ENCODE measurements at regions not wholly inside any gene's neighbourhood (a gene's known extent, or its start where the extent isn't known, plus 50 kb on each side); places are given as distances from the start of the nearest gene placed in this dataset.

DNA sequence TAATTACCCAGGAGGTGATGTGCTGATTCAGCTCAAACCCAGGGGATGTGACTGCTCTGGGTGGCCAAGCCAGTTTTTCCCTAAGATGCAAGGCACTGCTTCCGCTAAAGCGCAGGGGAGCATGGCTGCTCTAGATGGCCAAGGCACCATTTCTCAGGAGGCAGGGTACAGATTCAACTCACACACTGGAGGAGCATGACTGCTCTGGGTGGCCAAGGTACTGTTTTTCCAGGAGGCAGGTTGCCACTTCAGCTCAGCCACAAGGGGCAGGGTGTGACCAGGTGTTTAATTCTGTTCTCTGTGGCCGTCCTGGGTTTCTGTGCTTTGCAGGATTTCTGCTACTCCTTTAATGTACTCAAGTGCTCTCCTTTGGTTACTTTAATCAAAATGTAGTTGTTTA is 659.3 kb upstream of the ARRDC4 start:
- TF ChIP-seq, protein P1, sequence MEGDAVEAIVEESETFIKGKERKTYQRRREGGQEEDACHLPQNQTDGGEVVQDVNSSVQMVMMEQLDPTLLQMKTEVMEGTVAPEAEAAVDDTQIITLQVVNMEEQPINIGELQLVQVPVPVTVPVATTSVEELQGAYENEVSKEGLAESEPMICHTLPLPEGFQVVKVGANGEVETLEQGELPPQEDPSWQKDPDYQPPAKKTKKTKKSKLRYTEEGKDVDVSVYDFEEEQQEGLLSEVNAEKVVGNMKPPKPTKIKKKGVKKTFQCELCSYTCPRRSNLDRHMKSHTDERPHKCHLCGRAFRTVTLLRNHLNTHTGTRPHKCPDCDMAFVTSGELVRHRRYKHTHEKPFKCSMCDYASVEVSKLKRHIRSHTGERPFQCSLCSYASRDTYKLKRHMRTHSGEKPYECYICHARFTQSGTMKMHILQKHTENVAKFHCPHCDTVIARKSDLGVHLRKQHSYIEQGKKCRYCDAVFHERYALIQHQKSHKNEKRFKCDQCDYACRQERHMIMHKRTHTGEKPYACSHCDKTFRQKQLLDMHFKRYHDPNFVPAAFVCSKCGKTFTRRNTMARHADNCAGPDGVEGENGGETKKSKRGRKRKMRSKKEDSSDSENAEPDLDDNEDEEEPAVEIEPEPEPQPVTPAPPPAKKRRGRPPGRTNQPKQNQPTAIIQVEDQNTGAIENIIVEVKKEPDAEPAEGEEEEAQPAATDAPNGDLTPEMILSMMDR (IDR thresholded peaks at IDR 0.05): no peak
- no peak for TF ChIP-seq POLR2A (IDR thresholded peaks at IDR 0.05)
